Esophagus squamous epithelium (tissue), 5 donors: ENCODE measurements at regions not wholly inside any gene's neighbourhood (a gene's known extent, or its start where the extent isn't known, plus 50 kb on each side); places are given as distances from the start of the nearest gene placed in this dataset.
"Not testable (repeated sequence)": the region's sequence is repeated elsewhere in the genome, so short reads cannot be mapped to it uniquely, and the experiment has no call there.

Experiments used
- DNase-seq: peaks from one replicate; lab custom pipeline; 2025; lab: John Stamatoyannopoulos, UW
- H3K27ac ChIP-seq, 4 donors: fragments of 200-600 bp; sonication (generic); one replicate each; pipeline ENCODE4 v1.5.1; 2016 to 2019; ENCODE audit warnings: mild to moderate bottlenecking in 1 of 4
- H3K27me3 ChIP-seq, 4 donors: fragments of 200-600 bp; sonication (generic); 1 replicate in 3 of 4; 2 replicates in 1 of 4; pipeline versions ENCODE4 v1.5.1 to v1.6.0; 2017 to 2021; ENCODE audit warnings: antibody characterized with exemption in 1 of 4
- H3K36me3 ChIP-seq, 3 donors: fragments of 200-600 bp; sonication (generic); one replicate each; pipeline ENCODE4 v1.5.1; 2016 to 2019
- H3K4me1 ChIP-seq, 3 donors: fragments of 200-600 bp; sonication (generic); one replicate each; pipeline ENCODE4 v1.5.1; 2017 to 2019
- H3K4me3 ChIP-seq, 4 donors: fragments of 200-600 bp; sonication (generic); 1 replicate in 3 of 4; 2 replicates in 1 of 4; pipeline ENCODE4 v1.5.1; 2016 to 2019; ENCODE audit warnings: mild to moderate bottlenecking in 2 of 4, moderate library complexity in 1 of 4
- H3K9me3 ChIP-seq, 3 donors: fragments of 200-600 bp; sonication (generic); one replicate each; pipeline ENCODE4 v1.5.1; 2016 to 2019
- POLR2A ChIP-seq, 4 donors: fragments of 450-650 bp; IDR thresholded peaks; one replicate each; pipeline ENCODE4 v1.6.1; 2017; ENCODE audit warnings: antibody characterized with exemption in 4 of 4, mild to moderate bottlenecking in 4 of 4, moderate library complexity in 3 of 4
- WGBS, 2 donors: methylation state at CpG; one replicate each; pipeline ENCODE4 v1.1.5; 2018; 5-methylcytosine and 5-hydroxymethylcytosine counted together
- intact Hi-C: fragments of 100-400 bp; cut with DNase I; formaldehyde crosslinking; loops from one replicate; pipeline ENCODE4 v1.15.0; 2022
- TF ChIP-seq, protein P1 (sequence below), 6 experiments: fragments of 450-650 bp in 4 of 6; fragments of 200-600 bp in 2 of 6; sonication (generic) in 2 of 6; IDR thresholded peaks; one replicate each; pipeline ENCODE4 v1.5.1; 2016 to 2019; ENCODE audit warnings: antibody characterized with exemption in 6 of 6, mild to moderate bottlenecking in 4 of 6, moderate library complexity in 4 of 6
- donor health status: DM: yes; HTN: yes; CAD: no.

DNA sequence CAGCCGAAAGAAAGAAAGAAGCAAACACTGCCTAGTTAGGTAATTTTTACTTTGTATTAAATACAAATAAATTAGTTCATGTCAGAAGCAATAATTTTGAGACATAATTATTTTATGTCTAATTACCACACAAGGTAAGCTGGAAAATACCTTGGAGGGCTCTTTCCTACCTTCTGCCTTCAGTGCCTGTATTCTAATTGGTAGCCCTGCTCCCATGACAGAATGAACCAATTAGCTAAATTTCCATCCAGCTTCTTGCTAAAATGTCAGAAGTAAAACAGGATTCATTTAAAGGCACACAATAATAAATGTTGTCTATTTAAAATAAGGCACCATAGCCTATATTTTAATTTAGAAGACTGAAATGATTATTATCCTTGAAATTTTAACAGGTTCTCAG lies 135.4 kb upstream of the POT1 start:
- DNase-seq, result no peak
- Histone ChIP-seq H3K27me3 (no peaks in the 10 kb centered on the region), H3K4me1 (peaks cover 0 to 13% (median 3%) of the 10 kb centered on the region in 3 donors), H3K9me3 (no peaks in the 10 kb centered on the region), H3K27ac (no peak overlapping the region), H3K4me3 (no peak overlapping the region), H3K36me3 (no peaks in the 10 kb centered on the region)
- 80 to 91% methylated on average over 1 of the region's 1 CpG for WGBS, 2 donors
- intact Hi-C loops, result no loop called here
- no peak for TF ChIP-seq POLR2A (IDR thresholded peaks at IDR 0.05)
- TF ChIP-seq, protein P1, sequence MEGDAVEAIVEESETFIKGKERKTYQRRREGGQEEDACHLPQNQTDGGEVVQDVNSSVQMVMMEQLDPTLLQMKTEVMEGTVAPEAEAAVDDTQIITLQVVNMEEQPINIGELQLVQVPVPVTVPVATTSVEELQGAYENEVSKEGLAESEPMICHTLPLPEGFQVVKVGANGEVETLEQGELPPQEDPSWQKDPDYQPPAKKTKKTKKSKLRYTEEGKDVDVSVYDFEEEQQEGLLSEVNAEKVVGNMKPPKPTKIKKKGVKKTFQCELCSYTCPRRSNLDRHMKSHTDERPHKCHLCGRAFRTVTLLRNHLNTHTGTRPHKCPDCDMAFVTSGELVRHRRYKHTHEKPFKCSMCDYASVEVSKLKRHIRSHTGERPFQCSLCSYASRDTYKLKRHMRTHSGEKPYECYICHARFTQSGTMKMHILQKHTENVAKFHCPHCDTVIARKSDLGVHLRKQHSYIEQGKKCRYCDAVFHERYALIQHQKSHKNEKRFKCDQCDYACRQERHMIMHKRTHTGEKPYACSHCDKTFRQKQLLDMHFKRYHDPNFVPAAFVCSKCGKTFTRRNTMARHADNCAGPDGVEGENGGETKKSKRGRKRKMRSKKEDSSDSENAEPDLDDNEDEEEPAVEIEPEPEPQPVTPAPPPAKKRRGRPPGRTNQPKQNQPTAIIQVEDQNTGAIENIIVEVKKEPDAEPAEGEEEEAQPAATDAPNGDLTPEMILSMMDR (IDR thresholded peaks at IDR 0.05), result no peak

GRCh38 chr7:125061776-125062397 lies 132.3 kb upstream of the POT1 start:
- Histone ChIP-seq H3K4me1 (peaks cover 0 to 13% (median 3%) of the 10 kb centered on the region in 3 donors), H3K27me3 (no peaks in the 10 kb centered on the region), H3K4me3 (no peak overlapping the region), H3K27ac (no peak overlapping the region), H3K36me3 (no peaks in the 10 kb centered on the region), H3K9me3 (no peaks in the 10 kb centered on the region)
- TF ChIP-seq POLR2A (IDR thresholded peaks at IDR 0.05), result no peak
- TF ChIP-seq, protein P1 (IDR thresholded peaks at IDR 0.05), result no peak
- 8 to 13% methylated on average over 2 of the region's 2 CpGs for WGBS, 2 donors
- DNase-seq, result no peak
- intact Hi-C loops, result no loop called here

DNA sequence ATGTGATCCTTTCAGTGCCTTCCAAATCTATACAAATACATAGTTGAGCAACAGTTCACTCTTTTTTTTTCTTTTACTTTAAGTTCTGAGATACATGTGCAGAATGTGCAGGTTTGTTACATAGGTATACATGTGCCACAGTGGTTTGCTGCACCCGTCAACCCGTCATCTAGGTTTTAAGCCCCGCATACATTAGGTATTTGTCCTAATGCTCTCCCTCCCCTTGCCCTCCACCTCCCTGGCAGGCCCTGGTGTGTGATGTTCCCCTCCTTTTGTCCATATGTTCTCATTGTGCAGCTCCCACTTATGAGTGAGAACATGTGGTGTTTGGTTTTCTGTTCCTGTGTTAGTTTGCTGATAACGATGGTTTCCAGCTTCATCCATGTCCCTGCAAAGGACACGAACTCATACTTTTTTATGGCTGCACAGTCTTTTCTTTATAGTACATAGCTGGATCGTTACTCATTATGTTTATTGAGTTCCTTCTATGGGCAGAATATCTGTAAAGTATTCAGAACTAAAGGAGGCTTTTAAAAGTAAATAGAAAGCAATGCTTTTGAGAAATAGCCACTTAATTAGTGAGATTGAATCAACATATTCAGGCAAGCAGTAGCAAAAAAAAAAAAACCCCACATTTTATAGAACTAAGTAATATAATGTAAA lies 131.6 kb upstream of the POT1 start:
- H3K4me1 ChIP-seq, result peaks cover 0 to 13% (median 3%) of the 10 kb centered on the region in 3 donors
- DNase-seq, intact Hi-C loops, H3K9me3 ChIP-seq, H3K36me3 ChIP-seq, H3K27ac ChIP-seq, H3K27me3 ChIP-seq, H3K4me3 ChIP-seq: not testable (repeated sequence)
- 33 to 45% methylated on average over 6 of the region's 6 CpGs for WGBS, 2 donors

GRCh38 chr7:125059861-125060456 lies 130.3 kb upstream of the POT1 start:
- peaks cover 0 to 13% (median 3%) of the 10 kb centered on the region in 3 donors for H3K4me1 ChIP-seq
- H3K27me3 ChIP-seq, result no peaks in the 10 kb centered on the region
- H3K9me3 ChIP-seq, result no peaks in the 10 kb centered on the region
- no peak overlapping the region for H3K4me3 ChIP-seq
- no peak for DNase-seq
- 25 to 26% methylated on average over 3 of the region's 3 CpGs for WGBS, 2 donors
- intact Hi-C loops, result no loop called here
- H3K36me3 ChIP-seq, result no peaks in the 10 kb centered on the region
- no peak overlapping the region for H3K27ac ChIP-seq
- TF ChIP-seq, protein P1 (IDR thresholded peaks at IDR 0.05), result peak in 2 of 6 experiments; percentile 12 to 35
- TF ChIP-seq POLR2A (IDR thresholded peaks at IDR 0.05), result no peak

GRCh38 chr7:125057963-125058362 lies 128.3 kb upstream of the POT1 start:
- Histone ChIP-seq H3K27ac (no peak overlapping the region), H3K36me3 (no peaks in the 10 kb centered on the region), H3K27me3 (no peaks in the 10 kb centered on the region), H3K4me3 (no peak overlapping the region), H3K4me1 (peaks cover 0 to 13% (median 3%) of the 10 kb centered on the region in 3 donors), H3K9me3 (no peaks in the 10 kb centered on the region)
- intact Hi-C loops, result no loop called here
- DNase-seq, result no peak
- WGBS, 2 donors, result 36 to 42% methylated on average over 3 of the region's 3 CpGs
- no peak for TF ChIP-seq POLR2A (IDR thresholded peaks at IDR 0.05)
- TF ChIP-seq, protein P1 (IDR thresholded peaks at IDR 0.05), result no peak
